ENCODE measurements at regions not wholly inside any gene's neighbourhood (a gene's known extent, or its start where the extent isn't known, plus 50 kb on each side); places are given as distances from the start of the nearest gene placed in this dataset.

- TF ChIP-seq CTCF (conservative IDR thresholded peaks at IDR 0.05 in 1 of 2, IDR thresholded peaks at IDR 0.05 in 1 of 2; ENCODE audit: low read depth in 1 of 2, low read length in 2 of 2): no peak
- no peak for TF ChIP-seq EZH2 (IDR thresholded peaks at IDR 0.05; ENCODE audit: low read length, missing control alignments)
These were observed 60.6 kb upstream of the GAP43 start for GRCh38 chr3:115562636-115563267.
